Nephron (organoid): ENCODE measurements at regions not wholly inside any gene's neighbourhood (a gene's known extent, or its start where the extent isn't known, plus 50 kb on each side); places are given as distances from the start of the nearest gene placed in this dataset.

Experiments
- H3K27ac Mint-ChIP-seq, 3 experiments: 2 replicates each; pipeline ENCODE4 v1.8.0; 2020; ENCODE audit warnings: mixed read lengths in 3 of 3, mild to moderate bottlenecking in 2 of 3, moderate library complexity in 1 of 3
- H3K27me3 Mint-ChIP-seq: 2 replicates; pipeline ENCODE4 v1.8.0; 2021; ENCODE audit warnings: low read depth, mild to moderate bottlenecking, moderate library complexity, mixed read lengths
- H3K36me3 Mint-ChIP-seq: 2 replicates; pipeline ENCODE4 v1.8.0; 2020; ENCODE audit warnings: low read depth, mixed read lengths
- H3K4me1 Mint-ChIP-seq: 2 replicates; pipeline ENCODE4 v1.8.0; 2020; ENCODE audit warnings: mixed read lengths
- H3K4me3 Mint-ChIP-seq, 3 experiments: 2 replicates each; pipeline ENCODE4 v1.8.0; 2020; ENCODE audit warnings: mild to moderate bottlenecking in 3 of 3, mixed read lengths in 3 of 3, moderate library complexity in 2 of 3
- H3K9me3 Mint-ChIP-seq: 2 replicates; pipeline ENCODE4 v1.8.0; 2020; ENCODE audit warnings: mixed read lengths
- TF ChIP-seq, protein P1 (sequence below), 3 experiments: fragments of 200-600 bp; sonication (generic); IDR thresholded peaks; one replicate each; pipeline ENCODE4 v1.5.0; 2021; ENCODE audit warnings: antibody characterized with exemption in 3 of 3; ENCODE audit not compliant: unreplicated experiment in 3 of 3

GRCh38 chr14:104309657-104310369 is 171.4 kb downstream of the KIF26A start:
- H3K4me1 Mint-ChIP-seq: no peaks in the 10 kb centered on the region
- TF ChIP-seq, protein P1, sequence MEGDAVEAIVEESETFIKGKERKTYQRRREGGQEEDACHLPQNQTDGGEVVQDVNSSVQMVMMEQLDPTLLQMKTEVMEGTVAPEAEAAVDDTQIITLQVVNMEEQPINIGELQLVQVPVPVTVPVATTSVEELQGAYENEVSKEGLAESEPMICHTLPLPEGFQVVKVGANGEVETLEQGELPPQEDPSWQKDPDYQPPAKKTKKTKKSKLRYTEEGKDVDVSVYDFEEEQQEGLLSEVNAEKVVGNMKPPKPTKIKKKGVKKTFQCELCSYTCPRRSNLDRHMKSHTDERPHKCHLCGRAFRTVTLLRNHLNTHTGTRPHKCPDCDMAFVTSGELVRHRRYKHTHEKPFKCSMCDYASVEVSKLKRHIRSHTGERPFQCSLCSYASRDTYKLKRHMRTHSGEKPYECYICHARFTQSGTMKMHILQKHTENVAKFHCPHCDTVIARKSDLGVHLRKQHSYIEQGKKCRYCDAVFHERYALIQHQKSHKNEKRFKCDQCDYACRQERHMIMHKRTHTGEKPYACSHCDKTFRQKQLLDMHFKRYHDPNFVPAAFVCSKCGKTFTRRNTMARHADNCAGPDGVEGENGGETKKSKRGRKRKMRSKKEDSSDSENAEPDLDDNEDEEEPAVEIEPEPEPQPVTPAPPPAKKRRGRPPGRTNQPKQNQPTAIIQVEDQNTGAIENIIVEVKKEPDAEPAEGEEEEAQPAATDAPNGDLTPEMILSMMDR (IDR thresholded peaks at IDR 0.05; ENCODE audit: unreplicated experiment in 3 of 3): no peak
- H3K36me3 Mint-ChIP-seq: no peaks in the 10 kb centered on the region
- H3K9me3 Mint-ChIP-seq: peaks cover 3% of the 10 kb centered on the region
- peaks cover 17% of the 10 kb centered on the region for H3K27me3 Mint-ChIP-seq
- no peak overlapping the region for H3K27ac Mint-ChIP-seq
- no peak overlapping the region for H3K4me3 Mint-ChIP-seq

GRCh38 chr14:104311358-104311757 is 173.0 kb downstream of the KIF26A start:
- H3K4me3 Mint-ChIP-seq: no peak overlapping the region
- no peaks in the 10 kb centered on the region for H3K36me3 Mint-ChIP-seq
- TF ChIP-seq, protein P1 (IDR thresholded peaks at IDR 0.05; ENCODE audit: unreplicated experiment in 3 of 3): no peak
- H3K27me3 Mint-ChIP-seq: peaks cover 17% of the 10 kb centered on the region
- peaks cover 3% of the 10 kb centered on the region for H3K9me3 Mint-ChIP-seq
- H3K27ac Mint-ChIP-seq: no peak overlapping the region
- no peaks in the 10 kb centered on the region for H3K4me1 Mint-ChIP-seq

DNA sequence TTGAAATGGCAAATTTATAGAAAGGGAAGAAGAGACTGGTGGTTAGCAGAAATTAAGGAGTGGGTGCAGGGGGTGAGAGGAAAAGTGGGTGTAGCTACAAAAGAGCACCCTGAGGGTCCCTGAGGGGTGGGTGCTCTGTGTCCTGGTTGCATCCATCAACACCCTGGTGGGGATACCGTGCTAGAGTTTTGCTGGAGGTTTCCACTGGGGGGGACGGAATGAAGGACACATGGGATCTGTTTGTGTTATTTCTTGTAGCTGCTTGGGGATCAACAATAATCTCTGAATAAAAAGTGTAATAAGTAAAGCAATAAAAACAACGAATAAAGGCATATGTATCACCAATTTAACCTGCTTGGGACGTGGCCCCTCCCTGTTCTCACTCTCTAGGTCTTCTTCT is 175.3 kb downstream of the KIF26A start:
- Mint-ChIP-seq H3K27ac (no peak overlapping the region), H3K36me3 (no peaks in the 10 kb centered on the region), H3K4me1 (no peaks in the 10 kb centered on the region), H3K9me3 (peaks cover 3% of the 10 kb centered on the region), H3K27me3 (peaks cover 25% of the 10 kb centered on the region), H3K4me3 (no peak overlapping the region)
- TF ChIP-seq, protein P1 (IDR thresholded peaks at IDR 0.05; ENCODE audit: unreplicated experiment in 3 of 3): no peak

DNA sequence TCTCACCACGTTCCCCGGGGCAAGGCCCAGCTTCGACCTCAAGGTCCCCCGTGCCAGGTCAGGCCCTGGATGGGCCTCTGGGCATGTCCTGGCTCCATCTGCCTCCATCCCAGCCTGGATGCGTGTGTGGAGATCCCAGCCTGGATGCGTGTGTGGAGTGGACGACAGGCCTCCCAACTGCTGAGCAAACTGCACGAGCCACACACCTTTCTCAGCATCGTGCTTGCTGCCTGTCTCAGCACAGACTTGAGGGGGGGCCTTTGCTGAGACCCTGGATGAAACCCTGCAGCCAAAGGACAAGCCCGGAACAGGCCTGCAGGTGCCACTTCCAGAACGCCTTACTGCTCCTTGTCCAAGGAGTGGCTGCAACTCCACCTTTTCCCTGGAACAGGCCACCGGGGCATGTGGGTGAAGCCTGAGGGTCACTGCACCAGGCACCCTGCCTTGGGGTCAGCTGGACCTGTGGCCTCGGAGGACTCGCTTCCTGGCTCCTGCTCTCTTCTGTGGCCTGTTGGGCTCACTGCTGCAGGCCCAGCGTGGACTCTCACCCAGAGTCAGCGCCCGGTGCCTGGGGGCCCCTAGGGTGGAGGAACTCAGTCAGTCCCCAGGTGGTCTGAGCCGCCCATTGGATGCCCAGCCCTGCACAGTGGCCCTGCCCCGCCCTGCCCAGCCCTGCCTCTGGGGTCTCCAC is 176.0 kb downstream of the KIF26A start:
- no peak overlapping the region for H3K27ac Mint-ChIP-seq
- H3K27me3 Mint-ChIP-seq: peaks cover 28% of the 10 kb centered on the region
- H3K4me3 Mint-ChIP-seq: no peak overlapping the region
- no peaks in the 10 kb centered on the region for H3K4me1 Mint-ChIP-seq
- no peaks in the 10 kb centered on the region for H3K36me3 Mint-ChIP-seq
- TF ChIP-seq, protein P1 (IDR thresholded peaks at IDR 0.05; ENCODE audit: unreplicated experiment in 3 of 3): no peak
- H3K9me3 Mint-ChIP-seq: peaks cover 3% of the 10 kb centered on the region

DNA sequence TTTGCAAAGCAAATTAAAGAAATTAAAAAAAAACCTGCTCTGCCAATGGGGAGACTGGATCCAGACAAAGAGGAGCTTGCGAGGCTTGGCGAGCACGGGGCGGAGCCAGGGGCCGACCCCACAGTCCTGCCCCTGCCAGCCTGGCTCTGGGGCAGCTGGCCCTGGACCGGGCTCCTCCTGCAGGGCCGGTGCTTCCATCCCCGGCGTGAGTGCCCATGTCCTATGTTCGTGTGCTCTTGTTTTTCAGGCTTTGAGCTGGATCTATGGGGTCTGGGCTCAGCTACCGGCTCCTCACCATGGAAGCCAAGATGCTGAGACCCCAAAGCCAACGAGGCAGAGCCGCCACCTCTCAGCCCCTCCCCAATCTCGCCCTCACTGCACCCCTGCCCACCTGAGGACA is 176.8 kb downstream of the KIF26A start:
- H3K4me3 Mint-ChIP-seq: no peak overlapping the region
- H3K4me1 Mint-ChIP-seq: no peaks in the 10 kb centered on the region
- TF ChIP-seq, protein P1 (IDR thresholded peaks at IDR 0.05; ENCODE audit: unreplicated experiment in 3 of 3): no peak
- peaks cover 3% of the 10 kb centered on the region for H3K9me3 Mint-ChIP-seq
- H3K27me3 Mint-ChIP-seq: peaks cover 31% of the 10 kb centered on the region
- H3K36me3 Mint-ChIP-seq: no peaks in the 10 kb centered on the region
- no peak overlapping the region for H3K27ac Mint-ChIP-seq
